H9 (cell line): ENCODE measurements at regions not wholly inside any gene's neighbourhood (a gene's known extent, or its start where the extent isn't known, plus 50 kb on each side); places are given as distances from the start of the nearest gene placed in this dataset.

Experiments used
- DNase-seq: peaks from one replicate; pipeline ENCODE4 v3.0.0-alpha.2; 2017
- H2AFZ ChIP-seq: one replicate; pipeline ENCODE4 v1.6.1; 2013; ENCODE audit warnings: mild to moderate bottlenecking, low read length, control low read depth, moderate library complexity
- H2AK5ac ChIP-seq: 2 replicates; pipeline ENCODE4 v1.6.1; 2013; ENCODE audit warnings: low read length, control low read depth, mixed read lengths; ENCODE audit not compliant: insufficient read length
- H2BK120ac ChIP-seq: one replicate; pipeline ENCODE4 v1.6.1; 2013; ENCODE audit warnings: low read depth, mild to moderate bottlenecking, low read length, control low read depth, inconsistent platforms; ENCODE audit not compliant: poor library complexity, severe bottlenecking
- H2BK12ac ChIP-seq: 2 replicates; pipeline ENCODE4 v1.6.1; 2013; ENCODE audit warnings: low read length, control low read depth, mixed read lengths, low read depth; ENCODE audit not compliant: insufficient read length
- H2BK15ac ChIP-seq: 2 replicates; pipeline ENCODE4 v1.6.1; 2013; ENCODE audit warnings: low read depth, low read length, control low read depth
- H2BK20ac ChIP-seq: one replicate; pipeline ENCODE4 v1.6.1; 2013; ENCODE audit warnings: low read depth, mild to moderate bottlenecking, low read length, control low read depth, inconsistent platforms; ENCODE audit not compliant: poor library complexity, severe bottlenecking
- H2BK5ac ChIP-seq: 2 replicates; pipeline ENCODE4 v1.6.1; 2013; ENCODE audit warnings: low read length, control low read depth, mixed read lengths; ENCODE audit not compliant: insufficient read length
- H3K14ac ChIP-seq: 2 replicates; pipeline ENCODE4 v1.6.1; 2013; ENCODE audit warnings: low read length, control low read depth; ENCODE audit not compliant: insufficient read depth
- H3K18ac ChIP-seq: 2 replicates; pipeline ENCODE4 v1.6.1; 2013; ENCODE audit warnings: low read depth, mild to moderate bottlenecking, mixed read lengths, low read length, control low read depth; ENCODE audit not compliant: insufficient read length
- H3K23ac ChIP-seq: 2 replicates; pipeline ENCODE4 v1.6.1; 2013; ENCODE audit warnings: low read length, control low read depth, mixed read lengths, low read depth; ENCODE audit not compliant: insufficient read length
- H3K23me2 ChIP-seq: 2 replicates; pipeline ENCODE4 v1.6.1; 2013; ENCODE audit warnings: low read depth, mild to moderate bottlenecking, mixed read lengths, low read length, control low read depth; ENCODE audit not compliant: insufficient read length, poor library complexity, severe bottlenecking
- H3K27ac ChIP-seq: 2 replicates; pipeline ENCODE4 v1.5.1; 2013; ENCODE audit warnings: low read length, control low read depth, mixed read lengths, low read depth; ENCODE audit not compliant: insufficient read length
- H3K27me3 ChIP-seq: 2 replicates; pipeline ENCODE4 v1.6.1; 2013; ENCODE audit warnings: low read length, control low read depth, inconsistent platforms; ENCODE audit not compliant: insufficient read depth
- H3K4ac ChIP-seq: 2 replicates; pipeline ENCODE4 v1.6.1; 2013; ENCODE audit warnings: low read depth, mild to moderate bottlenecking, control low read depth, inconsistent platforms, low read length, moderate library complexity
- H3K4me1 ChIP-seq: 2 replicates; pipeline ENCODE4 v1.6.1; 2013; ENCODE audit warnings: low read length, control low read depth, inconsistent platforms; ENCODE audit not compliant: insufficient read depth
- H3K4me2 ChIP-seq: 2 replicates; pipeline ENCODE4 v1.6.1; 2013; ENCODE audit warnings: low read length, control low read depth, mixed read lengths; ENCODE audit not compliant: insufficient read length, insufficient read depth
- H3K56ac ChIP-seq: 2 replicates; pipeline ENCODE4 v1.6.1; 2013; ENCODE audit warnings: low read depth, mild to moderate bottlenecking, mixed read lengths, low read length, control low read depth; ENCODE audit not compliant: insufficient read length
- H3K79me1 ChIP-seq: 2 replicates; pipeline ENCODE4 v1.6.1; 2013; ENCODE audit warnings: low read depth, mild to moderate bottlenecking, moderate library complexity, low read length, control low read depth, inconsistent platforms; ENCODE audit not compliant: insufficient read depth, poor library complexity, severe bottlenecking
- H3K79me2 ChIP-seq: 2 replicates; pipeline ENCODE4 v1.6.1; 2013; ENCODE audit warnings: low read length, control low read depth, inconsistent platforms; ENCODE audit not compliant: insufficient read depth
- H3K9ac ChIP-seq: 2 replicates; pipeline ENCODE4 v1.6.1; 2013; ENCODE audit warnings: low read length, control low read depth, mixed read lengths; ENCODE audit not compliant: insufficient read length; ENCODE audit errors: extremely low read depth
- H3K9me3 ChIP-seq: one replicate; pipeline ENCODE4 v1.6.1; 2013; ENCODE audit warnings: low read depth, low read length, inconsistent platforms; ENCODE audit not compliant: control insufficient read depth
- H3T11ph ChIP-seq: one replicate; pipeline ENCODE4 v1.6.1; 2013; ENCODE audit warnings: mild to moderate bottlenecking, low read length, control low read depth, inconsistent platforms
- H4K20me1 ChIP-seq: one replicate; pipeline ENCODE4 v1.6.1; 2013; ENCODE audit not compliant: control insufficient read depth, insufficient read length, insufficient read depth
- H4K5ac ChIP-seq: 2 replicates; pipeline ENCODE4 v1.6.1; 2013; ENCODE audit warnings: low read depth, mild to moderate bottlenecking, mixed read lengths, low read length, control low read depth; ENCODE audit not compliant: insufficient read length
- H4K8ac ChIP-seq: replicated peaks from 2 replicates; pipeline ENCODE4 v1.6.1; 2013; ENCODE audit warnings: low read length, control low read depth, mixed read lengths, low read depth; ENCODE audit not compliant: insufficient read length
- H4K91ac ChIP-seq: 2 replicates; pipeline ENCODE4 v1.6.1; 2013; ENCODE audit warnings: low read depth, mild to moderate bottlenecking, moderate library complexity, mixed read lengths, low read length, control low read depth; ENCODE audit not compliant: insufficient read length
- H3K27ac Mint-ChIP-seq, 3 experiments: 2 replicates in 2 of 3; 3 replicates in 1 of 3; pipeline ENCODE4 v1.8.0; 2020 to 2021; ENCODE audit warnings: mixed read lengths in 3 of 3, mild to moderate bottlenecking in 1 of 3, moderate library complexity in 1 of 3
- H3K27me3 Mint-ChIP-seq: 2 replicates; pipeline ENCODE4 v1.8.0; 2021; ENCODE audit warnings: low read depth, mild to moderate bottlenecking, moderate library complexity, mixed read lengths
- H3K36me3 Mint-ChIP-seq, 3 experiments: 2 replicates in 2 of 3; 3 replicates in 1 of 3; pipeline ENCODE4 v1.8.0; 2020 to 2021; ENCODE audit warnings: low read depth in 3 of 3, mixed read lengths in 3 of 3; ENCODE audit not compliant: insufficient read depth in 1 of 3
- H3K4me1 Mint-ChIP-seq, 2 experiments: 2 replicates each; pipeline ENCODE4 v1.8.0; 2020; ENCODE audit warnings: mixed read lengths in 2 of 2
- H3K4me3 Mint-ChIP-seq, 2 experiments: 2 replicates in 1 of 2; 3 replicates in 1 of 2; pipeline ENCODE4 v1.8.0; 2020 to 2021; ENCODE audit warnings: mild to moderate bottlenecking in 2 of 2, mixed read lengths in 2 of 2, moderate library complexity in 1 of 2
- H3K9me3 Mint-ChIP-seq, 2 experiments: 2 replicates in 1 of 2; 3 replicates in 1 of 2; pipeline ENCODE4 v1.8.0; 2020; ENCODE audit warnings: mild to moderate bottlenecking in 2 of 2, mixed read lengths in 2 of 2, moderate library complexity in 1 of 2
- WGBS: extraction: QIAGEN DNeasy Blood & Tissue Kit; methylation state at CpG from one replicate; pipeline ENCODE4 v1.1.7; 2013; ENCODE audit warnings: missing lambda C conversion rate, low lambda C conversion rate, mixed read lengths; ENCODE audit not compliant: insufficient read length; ENCODE audit errors: extremely low coverage; 5-methylcytosine and 5-hydroxymethylcytosine counted together
- TF ChIP-seq, protein P1 (sequence below): fragments of 200-600 bp; sonication (generic); conservative IDR thresholded peaks from 3 replicates; pipeline ENCODE4 v1.8.0; 2021; ENCODE audit warnings: antibody characterized with exemption, mild to moderate bottlenecking

DNA sequence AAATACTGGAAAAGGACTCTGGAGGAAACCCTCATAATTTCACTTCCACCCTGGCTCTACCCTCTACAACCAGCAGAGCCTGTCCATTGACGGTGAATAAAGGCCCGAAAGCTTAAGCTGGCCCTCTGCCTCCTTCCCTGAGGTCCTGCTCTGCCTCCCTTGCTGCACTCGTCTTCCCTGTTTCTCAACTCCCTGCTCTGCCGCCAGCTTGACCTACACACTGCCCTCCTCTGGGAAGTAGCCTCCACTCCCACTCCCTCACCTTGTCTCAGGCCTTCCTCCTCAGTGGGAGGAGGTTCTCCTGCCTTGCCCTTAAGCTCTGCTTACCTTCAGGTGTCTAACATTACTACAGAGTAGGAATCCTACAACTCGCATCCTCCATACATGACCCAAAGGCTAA lies 608.6 kb upstream of the NR3C2 start:
- Histone ChIP-seq H3K4ac (no peak overlapping the region), H3K27ac (no peak overlapping the region), H4K91ac (no peak overlapping the region), H3K14ac (no peak overlapping the region), H3K4me1 (no peaks in the 10 kb centered on the region), H2AFZ (no peak overlapping the region), H3K56ac (no peak overlapping the region), H3K18ac (no peak overlapping the region), H3K27me3 (no peaks in the 10 kb centered on the region), H2BK120ac (no peak overlapping the region), H3T11ph (no peak overlapping the region), H2AK5ac (no peak overlapping the region), H3K9ac (no peak overlapping the region), H2BK15ac (no peak overlapping the region), H3K9me3 (no peaks in the 10 kb centered on the region), H4K5ac (no peak overlapping the region), H3K4me2 (no peak overlapping the region), H3K23ac (no peak overlapping the region), H3K23me2 (no peaks in the 10 kb centered on the region), H4K8ac (no peak overlapping the region), H3K79me1 (no peaks in the 10 kb centered on the region), H2BK5ac (no peak overlapping the region), H2BK12ac (no peak overlapping the region), H3K79me2 (no peaks in the 10 kb centered on the region), H2BK20ac (no peak overlapping the region), H4K20me1 (no peaks in the 10 kb centered on the region)
- Mint-ChIP-seq H3K4me1 (no peaks in the 10 kb centered on the region; a peak in 1 of 4 replicates), H3K27ac (no peak overlapping the region), H3K4me3 (no peak overlapping the region), H3K9me3 (no peaks in the 10 kb centered on the region), H3K27me3 (no peaks in the 10 kb centered on the region), H3K36me3 (no peaks in the 10 kb centered on the region)
- DNase-seq, result peak; percentile 56
- no CpG with 5 or more reads among the region's 5 CpGs for WGBS
- TF ChIP-seq, protein P1, sequence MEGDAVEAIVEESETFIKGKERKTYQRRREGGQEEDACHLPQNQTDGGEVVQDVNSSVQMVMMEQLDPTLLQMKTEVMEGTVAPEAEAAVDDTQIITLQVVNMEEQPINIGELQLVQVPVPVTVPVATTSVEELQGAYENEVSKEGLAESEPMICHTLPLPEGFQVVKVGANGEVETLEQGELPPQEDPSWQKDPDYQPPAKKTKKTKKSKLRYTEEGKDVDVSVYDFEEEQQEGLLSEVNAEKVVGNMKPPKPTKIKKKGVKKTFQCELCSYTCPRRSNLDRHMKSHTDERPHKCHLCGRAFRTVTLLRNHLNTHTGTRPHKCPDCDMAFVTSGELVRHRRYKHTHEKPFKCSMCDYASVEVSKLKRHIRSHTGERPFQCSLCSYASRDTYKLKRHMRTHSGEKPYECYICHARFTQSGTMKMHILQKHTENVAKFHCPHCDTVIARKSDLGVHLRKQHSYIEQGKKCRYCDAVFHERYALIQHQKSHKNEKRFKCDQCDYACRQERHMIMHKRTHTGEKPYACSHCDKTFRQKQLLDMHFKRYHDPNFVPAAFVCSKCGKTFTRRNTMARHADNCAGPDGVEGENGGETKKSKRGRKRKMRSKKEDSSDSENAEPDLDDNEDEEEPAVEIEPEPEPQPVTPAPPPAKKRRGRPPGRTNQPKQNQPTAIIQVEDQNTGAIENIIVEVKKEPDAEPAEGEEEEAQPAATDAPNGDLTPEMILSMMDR, result peak; percentile 19; the same call in 2 of the 3 replicates
